NCI-H2227 (cell line): ENCODE measurements at regions not wholly inside any gene's neighbourhood (a gene's known extent, or its start where the extent isn't known, plus 50 kb on each side); places are given as distances from the start of the nearest gene placed in this dataset.

Source experiments
- DNase-seq: peaks from one replicate; lab custom pipeline; 2025; ENCODE audit not compliant: unreplicated experiment; lab: John Stamatoyannopoulos, UW

DNA sequence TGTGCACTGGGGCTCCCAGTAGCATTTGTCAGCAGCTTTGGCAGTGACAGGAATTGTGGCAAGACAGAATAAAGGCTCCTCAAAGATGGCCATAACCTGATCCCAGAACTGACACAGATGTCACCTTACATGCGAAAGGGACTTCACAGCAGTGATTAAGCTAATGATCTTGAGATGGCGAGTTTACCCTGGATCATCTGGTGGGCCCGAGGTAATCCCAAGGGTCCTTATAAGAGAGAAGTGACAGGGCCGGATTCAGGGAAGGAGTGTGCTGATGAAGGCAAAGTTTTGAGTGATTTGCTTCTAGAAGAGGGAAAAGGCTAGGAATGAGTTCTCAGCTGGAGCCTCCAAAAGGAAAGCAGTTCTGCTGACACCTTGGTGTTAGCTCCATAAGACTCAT, 333.9 kb downstream of the LPIN1 start:
- DNase-seq, result no peak

DNA sequence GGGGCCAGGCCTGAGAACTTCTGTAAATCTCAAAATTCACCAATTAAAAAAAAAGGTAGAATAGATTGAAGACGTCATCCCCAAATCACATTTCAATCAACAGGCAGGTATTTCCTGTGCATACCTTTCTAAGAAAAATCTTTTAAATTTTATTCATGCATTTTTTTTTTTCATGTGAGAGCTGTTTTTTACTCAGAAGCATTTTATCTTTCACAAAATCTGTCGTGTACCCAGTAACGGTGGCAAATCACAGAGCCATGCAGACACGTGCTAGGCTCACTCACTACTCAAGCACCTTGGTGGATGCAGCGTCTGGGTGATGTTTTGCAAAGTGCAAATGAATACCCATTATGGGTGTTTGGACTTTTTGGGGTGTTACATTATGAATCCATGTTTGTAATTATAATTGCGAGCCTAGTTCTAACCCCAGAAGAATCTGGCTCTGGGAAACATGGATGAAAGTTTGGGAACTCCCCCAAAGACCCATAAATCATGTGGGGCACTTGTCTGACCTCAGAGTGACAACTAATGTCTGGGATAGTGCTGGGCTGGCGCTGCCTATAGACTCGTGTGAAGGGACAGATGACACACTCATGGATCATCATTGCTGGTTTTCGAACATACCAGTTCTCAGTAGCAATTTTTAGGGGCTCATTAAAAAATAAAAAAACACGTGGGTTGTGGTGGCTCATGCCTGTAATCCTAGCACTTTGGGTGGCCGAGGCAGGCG, 335.2 kb downstream of the LPIN1 start:
- no peak for DNase-seq

DNA sequence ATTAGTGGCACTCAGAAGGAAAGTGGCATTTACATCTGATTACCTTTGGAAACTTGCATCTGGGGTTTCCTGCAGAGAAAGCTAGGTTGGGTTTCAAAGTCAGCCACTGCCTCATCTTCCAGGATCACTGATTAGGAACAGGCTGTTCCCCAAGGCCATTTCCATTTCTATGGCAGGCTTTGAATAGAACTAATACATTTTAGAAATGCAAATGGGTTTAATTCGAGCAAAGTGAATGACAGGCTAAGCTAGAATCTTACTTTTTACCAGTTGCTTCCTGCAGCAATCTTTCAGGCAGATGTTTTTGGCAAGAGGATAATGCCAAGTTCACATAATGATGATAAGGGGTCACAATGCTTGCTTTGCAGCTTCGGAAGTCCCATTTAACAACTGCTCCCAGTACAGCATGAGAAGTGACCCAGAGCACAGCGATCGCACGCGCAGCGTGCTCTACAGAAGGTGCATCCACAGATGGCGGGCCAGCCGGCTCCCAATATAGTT, 336.7 kb downstream of the LPIN1 start:
- peak; percentile 44 for DNase-seq

DNA sequence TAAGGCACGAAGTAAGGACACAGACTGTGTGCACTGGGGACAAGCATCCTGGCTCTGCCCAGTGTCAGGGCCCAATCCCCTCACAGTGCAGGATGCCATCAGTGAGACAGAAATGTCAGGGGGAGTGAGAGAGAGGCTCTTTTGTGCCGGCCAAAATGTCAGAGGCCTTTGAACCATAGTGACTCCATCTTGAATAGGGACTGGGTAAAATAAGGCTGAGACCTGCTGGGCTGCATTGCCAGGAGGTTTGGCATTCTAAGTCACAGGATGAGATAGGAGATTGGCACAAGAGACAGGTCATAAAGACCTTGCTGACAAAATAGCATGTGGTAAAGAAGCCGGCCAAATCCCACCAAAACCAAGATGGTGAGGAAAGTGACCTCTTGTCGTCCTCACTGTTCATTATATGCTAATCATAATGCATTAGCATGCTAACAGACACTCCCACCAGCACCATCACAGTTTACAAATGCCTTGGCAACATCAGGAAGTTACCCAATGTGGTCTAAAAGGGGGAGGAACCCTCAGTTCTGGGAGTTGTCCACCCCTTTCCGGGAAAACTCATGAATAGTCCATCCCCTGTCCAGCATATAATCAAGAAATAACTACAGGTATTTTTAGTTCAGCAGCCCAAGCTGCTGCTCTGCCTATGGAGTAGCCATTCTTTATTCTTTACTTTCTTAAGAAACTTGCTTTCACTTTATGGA, 337.4 kb downstream of the LPIN1 start:
- no peak for DNase-seq

DNA sequence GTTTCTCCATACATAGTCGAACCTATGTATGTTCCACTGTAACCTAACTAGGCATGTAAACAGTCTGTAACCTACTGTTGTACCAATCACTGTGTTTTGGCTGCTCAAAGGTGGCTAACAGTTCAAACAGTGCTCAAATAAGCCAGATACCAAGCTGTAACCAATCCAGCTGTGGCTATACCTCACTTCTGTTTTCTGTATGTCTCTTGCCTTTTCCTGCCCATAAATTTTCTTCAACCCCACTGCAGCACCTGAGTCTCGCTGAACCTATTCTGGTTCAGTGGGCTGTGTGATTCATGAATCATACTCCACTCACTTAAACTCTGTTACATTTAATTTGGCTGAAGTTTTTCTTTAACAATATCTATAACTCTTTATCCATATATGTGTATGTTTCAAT, 340.7 kb downstream of the LPIN1 start:
- DNase-seq, result no peak

DNA sequence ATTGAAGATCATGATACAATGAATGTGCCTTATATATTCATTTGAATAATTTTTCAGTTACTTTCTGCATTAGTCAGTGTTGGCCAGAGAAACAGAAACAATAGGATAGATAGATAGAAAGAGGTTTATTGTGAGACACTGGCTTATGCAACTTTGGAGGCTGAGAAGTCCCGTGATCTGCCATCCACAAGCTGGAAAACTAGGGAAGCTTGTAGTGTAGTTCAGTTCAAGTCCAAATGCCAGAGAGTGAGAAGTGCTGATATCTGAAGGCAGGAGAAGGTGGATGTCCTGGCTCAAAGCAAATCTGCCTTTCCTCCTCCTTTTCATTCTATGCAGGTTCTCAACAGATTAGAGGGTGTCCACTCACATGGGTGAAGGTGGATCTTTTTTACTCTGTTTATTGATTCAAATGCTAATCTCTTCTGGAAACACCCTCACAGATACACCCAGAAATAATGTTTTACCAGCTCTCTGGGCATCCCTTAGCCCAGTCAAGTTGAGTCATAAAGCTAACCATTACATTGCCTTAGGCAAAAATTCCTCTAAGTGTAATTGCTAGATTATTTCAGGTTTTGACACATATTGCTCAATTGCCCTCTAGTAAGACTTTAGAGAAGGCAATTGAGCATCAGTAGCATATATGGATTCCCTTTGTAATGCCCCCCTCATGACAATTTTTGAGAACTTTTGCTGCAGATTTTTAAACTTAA, 341.4 kb downstream of the LPIN1 start:
- no peak for DNase-seq

DNA sequence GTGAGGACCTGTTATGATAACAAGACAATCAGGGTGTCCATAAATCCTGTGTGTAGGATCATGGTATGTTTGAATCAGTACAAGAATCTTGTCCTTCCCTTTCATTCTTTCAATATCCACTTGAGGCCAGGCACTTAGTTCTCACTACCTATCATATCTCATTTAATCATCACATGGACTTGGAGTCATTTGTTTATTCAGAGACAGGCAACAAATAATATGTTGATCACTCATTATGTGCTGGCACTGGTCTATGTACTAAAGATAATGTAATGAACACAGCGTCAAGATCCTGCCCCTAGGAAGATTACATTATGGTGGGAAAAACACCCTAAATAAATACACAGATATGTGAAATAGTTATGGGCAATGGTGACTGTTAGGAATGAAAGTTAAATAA, 342.6 kb downstream of the LPIN1 start:
- DNase-seq, result no peak

DNA sequence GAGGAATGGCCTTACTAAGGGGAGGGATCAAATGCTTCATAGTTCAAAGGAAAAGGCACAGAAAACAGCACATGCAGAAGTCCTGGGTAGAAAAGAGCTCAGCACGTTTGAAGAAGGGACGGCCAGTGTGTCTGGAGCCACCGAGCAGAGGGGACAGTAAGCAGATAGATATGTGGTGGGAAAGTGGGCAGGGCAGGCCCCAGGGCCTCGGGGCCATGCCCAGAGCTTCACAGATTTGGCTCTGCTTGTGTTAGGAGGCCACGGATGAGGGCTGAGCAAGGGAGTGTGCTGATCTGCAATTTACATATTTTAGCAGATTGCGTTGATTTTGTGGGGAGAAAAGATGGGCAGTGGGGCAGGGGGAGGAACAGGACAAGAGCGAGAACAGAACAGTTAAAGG, 343.1 kb downstream of the LPIN1 start:
- DNase-seq, result no peak

DNA sequence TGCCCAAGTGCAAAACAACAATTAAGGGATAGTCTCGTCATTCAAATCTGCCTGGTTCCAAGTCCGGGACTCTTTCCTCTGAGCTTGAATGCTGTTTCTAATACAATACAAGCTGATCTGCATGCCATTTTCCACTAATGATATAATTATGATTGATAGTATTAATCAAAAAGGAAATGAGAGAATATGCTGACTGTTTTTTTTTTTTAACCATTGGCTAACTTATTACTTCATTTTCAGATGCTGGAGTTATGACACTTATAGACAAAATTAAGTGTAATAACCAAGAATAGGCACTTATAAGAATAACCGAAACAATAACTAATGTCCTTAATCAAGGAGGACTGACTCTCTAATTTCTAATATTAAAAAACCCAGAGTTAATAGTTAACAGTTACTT, 343.6 kb downstream of the LPIN1 start:
- DNase-seq, result no peak

DNA sequence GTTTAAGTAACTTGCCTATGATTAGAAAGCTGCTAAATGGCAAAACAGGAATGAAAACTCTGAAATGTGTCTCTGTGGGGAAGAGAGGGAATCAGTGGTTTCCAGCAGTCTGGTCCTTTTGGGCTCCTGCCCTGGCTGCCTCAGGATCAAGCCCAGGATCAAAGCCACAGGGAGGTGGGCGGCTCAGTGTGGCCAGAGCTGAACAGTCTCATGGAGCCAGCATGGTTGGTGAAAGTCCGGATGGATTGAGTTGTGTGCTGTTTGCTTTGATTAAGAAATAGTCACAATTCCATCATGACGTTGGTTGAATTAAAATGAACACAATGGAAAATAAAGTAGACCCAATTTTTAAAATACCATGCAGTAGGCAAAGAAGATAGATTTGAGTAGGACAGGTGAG, 344.2 kb downstream of the LPIN1 start:
- DNase-seq, result no peak

DNA sequence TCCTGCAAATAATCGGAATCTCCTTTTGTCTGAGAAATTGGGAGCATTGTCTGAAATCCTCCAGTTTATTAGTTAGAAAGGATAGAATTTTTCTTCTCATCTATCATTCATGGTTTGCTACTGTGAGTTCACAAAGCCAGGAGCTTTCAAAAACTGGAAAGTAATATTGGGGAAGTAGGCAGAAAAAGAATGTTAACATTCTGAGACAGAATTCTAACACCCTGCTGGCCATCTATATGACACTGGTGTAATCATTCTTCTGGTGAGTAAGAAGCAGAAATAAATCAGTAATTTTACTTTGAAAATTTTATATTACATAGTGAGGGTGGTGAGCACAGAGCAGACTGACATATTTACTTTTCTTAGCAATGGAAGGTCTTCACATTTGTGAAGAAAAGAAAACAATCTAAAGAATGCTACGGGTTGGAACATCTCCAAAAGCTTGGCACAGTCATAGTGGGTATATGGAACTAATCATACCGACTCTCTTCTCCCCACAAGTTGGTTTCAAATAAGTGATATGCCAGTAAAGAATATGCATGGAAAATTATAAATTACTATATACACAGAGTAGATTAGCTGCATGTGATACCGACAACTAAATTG, 344.9 kb downstream of the LPIN1 start:
- DNase-seq, result no peak

DNA sequence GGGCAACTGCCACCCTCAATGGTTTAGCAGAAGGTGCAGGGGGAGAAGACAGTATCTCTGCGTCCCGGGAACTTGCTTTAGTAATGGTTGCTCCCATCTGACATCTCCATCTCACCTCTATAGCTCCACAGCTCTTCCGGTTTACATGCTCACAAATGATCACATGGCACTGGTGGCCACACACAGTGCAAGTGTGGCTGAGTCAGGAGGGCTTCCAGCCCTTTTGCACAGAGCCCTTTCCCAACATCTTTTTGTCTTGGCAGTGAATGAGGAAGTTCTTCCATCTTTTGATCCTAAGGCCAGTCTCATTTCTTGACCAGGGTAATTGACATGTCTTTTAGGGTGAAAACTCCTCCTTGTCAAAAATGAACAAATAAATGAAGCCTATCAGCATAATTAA, 347.7 kb downstream of the LPIN1 start:
- no peak for DNase-seq

DNA sequence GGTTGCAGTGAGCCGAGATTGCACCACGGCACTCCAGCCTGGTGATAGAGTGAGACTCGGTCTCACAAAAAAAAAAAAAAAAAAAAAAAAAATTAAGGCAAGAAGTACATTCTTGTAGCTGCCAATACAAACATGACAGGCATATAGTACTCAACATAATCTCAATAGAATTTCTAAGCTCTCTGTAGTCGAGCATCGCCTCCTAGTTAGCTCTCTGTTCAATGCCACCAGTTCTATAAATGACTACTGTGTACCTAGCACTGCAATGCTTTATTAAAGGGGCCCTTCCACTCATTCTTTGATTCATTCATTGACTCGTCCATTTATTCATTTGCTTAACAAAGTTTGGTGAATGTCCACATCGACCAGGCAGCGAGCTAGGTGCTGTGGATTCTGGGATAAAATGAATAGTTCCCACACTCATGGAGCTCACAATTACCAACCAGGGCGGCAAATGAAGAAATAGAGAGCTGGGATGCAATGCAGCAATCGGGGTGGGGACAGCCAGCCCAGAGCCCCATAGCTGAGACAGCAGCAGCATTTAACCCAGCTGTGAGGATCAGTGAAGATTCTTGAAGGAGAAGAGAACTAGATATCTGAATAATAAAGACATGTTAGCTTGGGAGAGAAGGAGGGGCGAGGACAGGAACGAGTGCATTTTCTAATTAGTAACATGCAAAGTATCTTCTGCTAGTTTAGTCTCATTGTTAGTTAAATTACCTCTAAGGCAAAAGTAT, 349.8 kb downstream of the LPIN1 start:
- DNase-seq, result no peak

DNA sequence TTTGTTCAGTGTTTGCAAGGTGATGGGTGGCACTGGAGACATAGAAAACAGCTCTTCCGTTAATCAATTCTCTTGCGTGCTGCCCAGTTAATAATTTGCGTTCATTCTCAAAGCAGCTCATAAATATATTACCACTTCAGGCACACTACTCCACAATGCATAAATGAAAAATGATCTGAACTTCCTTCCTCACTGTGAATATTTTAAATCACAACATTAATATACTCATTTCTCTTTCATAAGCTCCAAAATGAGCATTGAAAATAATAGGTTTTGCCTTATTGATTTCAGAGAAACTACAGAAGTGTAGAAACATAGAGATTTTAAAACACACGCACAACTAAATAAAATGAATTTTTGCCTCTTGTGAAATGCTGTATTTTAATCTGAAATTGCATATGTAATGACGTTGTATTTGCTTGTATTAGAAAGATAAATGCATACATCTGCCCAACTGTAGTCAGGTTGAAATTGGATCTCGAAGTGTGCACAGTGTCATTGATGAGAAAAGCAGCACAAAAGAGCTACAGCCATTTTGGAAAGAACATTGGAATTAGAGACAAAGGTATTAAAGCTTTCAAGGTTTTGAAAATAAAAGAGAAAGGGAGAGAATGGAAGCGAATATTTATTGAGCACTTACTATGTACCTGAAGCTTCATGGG, 350.5 kb downstream of the LPIN1 start:
- DNase-seq, result no peak

DNA sequence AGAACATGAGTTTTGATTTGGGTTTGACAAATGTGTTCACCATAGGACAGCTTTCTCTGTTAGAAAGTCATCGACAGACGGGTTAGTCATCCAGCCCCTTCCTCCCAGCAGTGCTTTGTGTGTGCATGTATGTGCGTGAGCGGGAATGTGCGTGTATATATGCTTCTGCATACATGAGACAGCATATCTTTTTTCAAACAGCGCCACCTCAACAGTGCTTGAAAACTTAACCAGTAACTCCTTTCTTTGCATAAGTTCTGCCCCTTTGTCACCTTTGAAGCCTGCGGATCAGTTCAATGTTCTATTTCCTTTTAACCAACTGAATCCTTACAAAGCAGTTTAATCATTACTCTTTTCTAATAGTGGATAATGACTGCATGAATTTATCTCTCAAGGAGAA, 351.4 kb downstream of the LPIN1 start:
- DNase-seq, result no peak

DNA sequence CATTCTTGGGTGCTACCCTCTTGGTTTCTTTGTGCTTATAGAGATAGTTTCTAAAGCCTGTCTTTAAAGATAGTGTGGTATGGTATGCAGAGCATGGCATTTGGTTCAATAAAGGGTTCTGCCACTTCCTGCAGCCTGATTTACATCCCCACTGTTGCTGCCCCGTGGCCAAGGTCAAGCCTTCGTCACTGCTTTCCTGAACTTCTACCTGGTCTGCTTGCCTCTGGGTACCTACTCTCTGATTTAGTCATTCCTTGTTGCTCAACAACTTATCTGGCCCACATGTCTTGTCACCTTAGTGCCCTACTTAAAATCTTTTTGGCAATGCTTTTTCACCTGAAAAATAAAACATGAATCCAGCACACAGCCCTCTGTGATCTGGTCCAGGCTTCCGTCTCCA, 352.9 kb downstream of the LPIN1 start:
- no peak for DNase-seq

DNA sequence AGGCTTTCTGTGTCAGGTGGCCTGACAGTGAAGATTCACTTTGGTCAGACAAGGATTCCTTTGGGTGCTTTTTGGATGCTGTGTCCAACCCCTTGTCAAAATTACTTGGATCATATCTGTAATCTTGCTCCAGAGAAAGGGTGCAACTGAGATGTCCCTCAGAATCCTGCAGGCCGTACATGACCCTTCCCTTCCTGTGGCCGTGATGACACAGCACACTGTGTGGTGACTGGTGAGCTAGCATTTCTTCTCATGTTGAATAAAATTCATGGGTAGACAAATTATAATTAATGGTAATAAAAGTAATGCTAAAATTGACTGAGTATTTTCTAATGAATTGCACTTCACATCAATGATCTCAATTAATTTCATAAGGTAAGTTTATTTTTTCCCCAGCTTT, 356.2 kb downstream of the LPIN1 start:
- no peak for DNase-seq

DNA sequence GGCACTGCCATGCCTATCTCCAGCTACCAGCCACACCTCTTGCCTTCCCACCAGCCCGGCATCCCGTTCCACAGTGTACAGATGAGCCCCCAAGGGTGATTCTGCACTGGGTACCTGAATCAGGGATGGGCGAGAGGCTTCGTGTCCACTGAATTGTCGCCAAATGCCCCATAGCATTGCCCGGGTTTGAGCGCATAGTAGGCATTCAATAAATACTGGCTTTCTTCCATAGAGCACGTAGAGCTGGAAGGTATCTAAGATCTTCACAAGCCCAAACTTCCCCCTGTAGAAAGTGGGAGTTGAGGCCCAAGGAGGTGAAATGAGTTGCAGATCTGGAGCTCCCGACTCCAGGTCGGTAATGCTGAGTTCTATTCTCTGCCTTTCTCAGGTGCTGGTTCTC, 358.7 kb downstream of the LPIN1 start:
- no peak for DNase-seq

DNA sequence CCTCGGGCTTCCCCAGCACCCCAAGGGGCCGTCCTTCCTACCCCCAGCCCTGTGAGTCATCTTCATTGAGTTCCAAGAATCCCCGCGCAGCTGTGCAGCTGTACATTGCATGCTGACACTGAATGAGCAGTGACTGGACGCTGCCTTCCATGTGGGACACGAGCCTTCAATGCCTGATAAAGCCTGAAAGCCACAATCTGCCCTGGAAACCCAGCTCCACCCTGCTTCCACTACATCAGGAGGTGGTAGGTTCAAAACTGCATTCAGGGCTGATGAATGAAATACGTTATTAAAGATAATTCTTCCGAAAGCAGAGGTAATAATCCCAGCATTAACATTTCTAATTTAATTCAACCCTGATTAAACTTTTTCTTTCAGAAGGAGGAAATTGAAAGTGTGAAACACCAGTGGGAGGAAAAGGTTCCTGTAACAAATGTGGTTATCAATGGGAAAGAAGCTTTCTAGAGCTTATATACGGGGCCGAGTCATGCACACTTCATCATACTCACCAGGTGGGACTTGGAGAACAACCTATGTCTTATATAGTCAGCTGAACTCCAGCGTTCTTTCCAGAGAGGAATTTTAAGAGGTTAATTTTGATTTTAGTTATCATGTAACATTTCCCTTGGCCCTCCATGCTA, 360.1 kb downstream of the LPIN1 start:
- no peak for DNase-seq

DNA sequence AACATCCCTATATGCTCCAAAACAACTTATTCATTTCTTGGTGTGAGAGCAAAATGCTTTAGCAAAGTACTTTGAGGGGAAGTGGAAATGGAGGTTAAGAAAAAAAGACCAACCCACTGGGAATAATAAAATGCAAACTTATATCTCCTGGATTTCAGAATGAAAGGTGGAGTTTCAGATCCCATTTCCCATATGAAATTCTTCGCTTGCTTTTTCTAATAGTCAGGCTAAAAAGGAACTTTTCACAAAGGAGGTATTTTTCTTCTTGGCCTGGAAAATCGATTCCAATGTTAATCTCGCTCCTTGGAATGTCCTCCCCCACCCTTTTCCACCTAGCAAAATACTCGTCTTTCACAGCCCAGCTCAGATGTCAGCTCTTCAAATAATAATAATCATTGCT, 360.9 kb downstream of the LPIN1 start:
- no peak for DNase-seq
